ENCODE measurements at regions not wholly inside any gene's neighbourhood (a gene's known extent, or its start where the extent isn't known, plus 50 kb on each side); places are given as distances from the start of the nearest gene placed in this dataset.
A peak's percentile ranks its signal among the peaks of the same experiment; 100 is the strongest.

DNA sequence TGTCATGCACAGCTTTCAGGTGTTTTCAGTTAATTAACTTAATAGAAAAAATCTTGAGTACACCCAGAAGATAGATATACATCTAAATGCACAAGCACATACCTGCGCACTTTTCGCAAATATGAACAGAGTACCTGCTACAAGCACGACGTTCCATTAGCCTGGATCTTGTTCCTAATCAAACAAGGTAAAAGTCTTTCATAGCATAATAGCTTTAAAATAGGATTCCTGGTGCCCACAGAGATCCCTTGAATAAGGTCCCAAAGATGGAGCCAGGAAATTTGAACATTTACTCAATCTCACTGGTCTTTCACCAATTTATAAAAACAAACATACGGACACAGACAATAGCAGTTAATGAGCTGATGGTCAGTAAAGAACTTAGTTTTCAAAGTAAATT lies 689.8 kb upstream of the CHORDC1 start:
- no peak for DNase-seq

DNA sequence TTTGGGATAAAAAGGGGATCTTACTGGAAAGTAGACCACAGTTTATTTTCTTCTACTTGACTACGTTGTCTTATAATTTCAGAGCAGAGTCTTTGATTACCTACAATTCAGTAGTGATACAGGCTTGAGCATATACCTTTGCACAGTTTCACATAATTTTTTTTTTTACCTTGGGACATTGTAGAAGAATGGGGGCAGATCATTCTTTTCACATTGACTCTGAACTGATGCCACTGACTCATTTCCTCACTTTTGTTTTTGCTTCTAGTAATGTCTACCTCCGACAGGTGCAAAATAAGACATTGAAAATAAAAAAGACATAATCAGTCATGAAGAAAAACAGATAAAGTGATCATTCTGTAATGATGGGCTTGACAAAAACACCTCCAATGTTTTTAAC lies 688.3 kb upstream of the CHORDC1 start:
- no peak for DNase-seq

GRCh38 chr11:90908074-90908473 lies 685.2 kb upstream of the CHORDC1 start:
- no peak for DNase-seq

GRCh38 chr11:90895850-90896249 lies 673.0 kb upstream of the CHORDC1 start:
- DNase-seq: no peak

- DNase-seq: no peak
Measured at GRCh38 chr11:90890347-90890746, 667.5 kb upstream of the CHORDC1 start.

DNA sequence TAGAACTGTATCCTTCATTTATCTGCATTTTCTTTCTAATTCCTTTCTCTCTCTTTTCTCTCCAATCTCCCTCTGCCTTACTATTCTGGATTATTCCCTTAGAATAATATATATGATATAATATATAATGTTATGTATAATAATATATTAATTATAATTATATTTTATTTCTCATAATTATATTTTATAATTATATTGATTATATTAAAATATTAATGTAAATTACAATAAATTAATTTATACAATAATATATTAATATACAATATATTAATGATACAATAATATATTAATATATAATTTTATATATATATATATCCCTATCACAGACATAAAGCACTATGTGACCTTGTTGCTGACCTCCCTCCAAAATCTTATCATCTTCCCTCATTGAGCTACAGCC lies 661.3 kb upstream of the CHORDC1 start:
- DNase-seq: no peak

- DNase-seq: no peak
Measured at GRCh38 chr11:90874986-90875385, 652.1 kb upstream of the CHORDC1 start.

DNA sequence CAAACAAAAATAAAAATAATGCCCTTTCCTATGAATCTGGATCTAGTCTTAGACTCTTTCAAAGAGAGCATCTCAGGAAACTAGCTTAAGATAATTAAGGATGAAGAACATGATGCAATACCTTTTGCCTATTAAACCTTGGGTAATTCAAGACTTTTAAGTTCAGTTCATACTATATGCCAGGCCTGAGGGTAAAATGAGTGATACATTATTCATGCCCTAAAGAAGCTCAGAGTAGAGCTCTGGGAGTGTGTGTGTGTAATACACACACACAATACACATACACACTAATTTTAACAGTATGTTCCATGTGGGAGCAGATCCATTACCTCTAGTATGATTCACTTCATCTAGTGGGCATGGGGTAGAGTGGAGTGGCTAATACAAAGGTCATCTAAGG lies 651.4 kb upstream of the CHORDC1 start:
- no peak for DNase-seq

DNA sequence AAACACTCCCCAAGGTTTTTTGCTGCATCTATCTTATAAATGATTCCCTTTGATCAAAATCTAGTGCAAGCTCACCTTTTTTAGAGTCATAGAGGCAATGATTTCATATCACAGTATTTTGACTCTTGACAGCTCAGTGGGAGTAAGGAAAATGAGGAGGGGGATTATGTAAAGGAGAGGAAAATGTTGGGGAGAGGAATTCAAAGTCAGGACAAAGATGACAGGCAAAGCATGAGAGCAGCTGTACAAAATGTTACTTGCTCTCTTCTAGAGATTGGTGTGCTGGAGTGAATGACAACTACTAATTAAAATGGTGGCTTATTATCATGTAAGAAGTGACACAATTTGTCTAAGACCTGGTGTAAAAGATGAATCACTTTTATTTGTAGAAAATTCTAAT lies 644.6 kb upstream of the CHORDC1 start:
- no peak for DNase-seq

DNA sequence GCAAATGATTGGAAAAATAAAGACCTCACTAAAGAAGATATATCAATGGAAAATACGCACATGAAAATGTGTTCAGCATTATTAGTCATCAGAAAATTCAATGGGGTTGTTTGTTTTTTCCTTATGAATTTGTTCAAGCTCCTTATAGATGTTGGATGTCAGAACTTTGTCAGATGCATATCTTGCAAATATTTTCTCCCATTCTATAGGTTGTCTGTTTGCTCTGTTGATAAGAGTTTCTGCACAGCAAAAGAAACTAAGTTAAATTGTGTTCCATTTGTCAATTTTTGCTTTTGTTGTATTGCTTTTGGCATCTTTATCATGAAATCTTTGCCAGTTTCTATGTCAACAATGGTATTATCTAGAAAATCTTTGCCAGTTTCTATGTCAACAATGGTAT lies 633.9 kb upstream of the CHORDC1 start:
- peak in 1 of 5 experiments; percentile 1 for DNase-seq

DNA sequence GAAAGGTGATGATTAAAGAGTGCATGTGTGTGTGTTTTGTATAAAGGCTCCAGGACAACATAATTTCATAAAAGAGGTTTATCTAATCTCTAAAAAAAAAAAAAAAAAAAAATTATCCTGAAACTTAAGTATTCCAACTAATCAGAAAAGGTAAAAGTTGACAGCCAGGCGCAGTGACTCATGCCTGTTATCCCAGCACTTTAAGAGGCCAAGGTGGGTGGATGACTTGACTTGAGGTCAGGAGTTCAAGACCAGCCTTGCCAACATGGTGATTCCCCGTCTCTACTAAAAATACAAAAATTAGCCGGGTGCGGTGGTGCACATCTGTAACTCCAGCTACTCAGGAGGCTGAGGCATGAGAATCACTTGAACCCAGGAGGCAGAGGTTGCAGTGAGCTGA lies 632.7 kb upstream of the CHORDC1 start:
- DNase-seq: no peak

GRCh38 chr11:90851196-90851595 lies 628.3 kb upstream of the CHORDC1 start:
- no peak for DNase-seq

DNA sequence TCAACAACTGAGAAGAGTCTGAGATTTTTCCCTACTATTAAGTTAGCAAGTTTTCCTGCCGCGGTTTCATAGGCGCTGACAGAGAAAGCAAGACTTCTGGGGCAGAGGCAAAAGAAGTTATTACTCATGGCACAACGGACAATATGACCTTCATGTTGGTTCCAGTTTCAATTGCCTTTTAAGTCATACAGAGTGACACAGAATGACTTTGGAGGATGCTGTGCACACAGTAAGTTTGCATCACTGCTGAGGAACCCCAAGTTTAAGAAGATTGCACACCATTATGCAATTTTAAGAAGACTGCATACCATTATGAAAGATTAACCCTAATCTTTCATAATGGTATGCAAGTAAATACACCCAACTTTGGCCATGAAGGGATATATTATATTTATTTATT lies 626.5 kb upstream of the CHORDC1 start:
- no peak for DNase-seq

DNA sequence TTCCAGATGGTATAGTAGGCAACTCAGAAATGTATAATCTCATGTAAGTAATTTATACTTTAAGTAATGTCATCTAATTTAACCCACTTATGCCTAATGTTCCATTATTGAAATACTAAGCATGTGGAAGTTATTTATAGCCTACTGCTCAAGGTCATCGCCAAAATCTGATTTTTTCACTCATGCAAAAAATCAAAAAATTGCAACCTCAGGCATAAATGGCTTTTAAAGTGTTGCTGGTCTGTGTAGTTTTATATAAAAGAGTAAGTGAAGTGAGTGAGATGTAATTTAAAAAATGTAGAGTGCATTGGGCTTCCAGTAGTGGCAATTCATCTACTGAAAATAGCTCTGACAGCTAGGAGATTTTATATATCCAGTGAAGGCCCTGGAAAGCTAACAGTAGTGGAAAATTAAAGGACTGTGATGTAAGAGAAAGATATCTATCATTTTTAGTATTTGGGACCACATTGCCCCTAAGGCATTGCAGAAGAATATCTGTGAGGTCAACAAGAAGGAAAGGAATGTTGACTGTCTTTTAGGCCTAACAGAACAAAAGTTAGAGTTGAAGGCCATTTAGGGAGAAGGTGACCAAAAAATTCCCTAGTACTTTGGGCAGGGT lies 624.5 kb upstream of the CHORDC1 start:
- DNase-seq: no peak

- peak in 1 of 5 experiments; percentile 24 for DNase-seq
Measured at GRCh38 chr11:90846628-90847027, 623.8 kb upstream of the CHORDC1 start.

GRCh38 chr11:90845799-90846198 lies 623.0 kb upstream of the CHORDC1 start:
- no peak for DNase-seq

DNA sequence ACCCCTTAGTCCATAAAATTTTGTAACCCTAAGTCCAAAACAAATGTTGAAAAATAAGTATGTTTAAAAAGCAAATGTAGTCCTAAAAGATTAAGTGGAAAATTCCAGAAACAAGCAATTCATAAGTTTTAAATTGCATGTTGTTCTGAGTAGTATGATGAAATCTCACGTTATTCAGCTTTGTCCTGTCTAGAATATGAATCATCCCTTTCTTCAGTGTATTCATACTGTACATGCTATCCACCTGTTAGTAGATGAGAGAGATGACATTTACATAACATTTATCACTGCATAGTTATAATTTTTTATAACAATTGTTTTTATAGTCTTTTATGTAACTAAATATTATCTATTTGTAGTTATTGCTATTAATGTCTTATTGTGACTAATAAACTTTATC lies 622.3 kb upstream of the CHORDC1 start:
- DNase-seq: no peak

- DNase-seq: no peak
Measured at GRCh38 chr11:90844041-90844440, 621.2 kb upstream of the CHORDC1 start.

- DNase-seq: no peak
Measured at GRCh38 chr11:90842681-90843080, 619.8 kb upstream of the CHORDC1 start.

DNA sequence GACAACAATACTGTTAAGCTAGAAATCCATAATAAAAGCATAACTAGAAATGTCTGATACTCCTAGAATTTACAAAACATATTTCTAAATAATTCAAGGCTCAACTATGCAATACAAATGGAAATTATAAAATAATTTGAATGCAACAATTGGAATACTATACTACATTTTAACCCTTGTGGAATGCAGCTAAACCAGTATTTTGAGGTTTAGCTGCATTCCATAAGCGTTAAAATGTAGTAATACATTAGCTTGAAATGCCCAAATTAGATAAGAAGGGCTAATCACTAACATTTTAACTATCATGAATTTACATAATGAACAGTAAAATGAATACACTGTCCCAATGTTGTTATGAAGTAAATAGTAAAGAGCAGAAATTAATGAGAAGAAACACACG lies 617.2 kb upstream of the CHORDC1 start:
- no peak for DNase-seq

DNA sequence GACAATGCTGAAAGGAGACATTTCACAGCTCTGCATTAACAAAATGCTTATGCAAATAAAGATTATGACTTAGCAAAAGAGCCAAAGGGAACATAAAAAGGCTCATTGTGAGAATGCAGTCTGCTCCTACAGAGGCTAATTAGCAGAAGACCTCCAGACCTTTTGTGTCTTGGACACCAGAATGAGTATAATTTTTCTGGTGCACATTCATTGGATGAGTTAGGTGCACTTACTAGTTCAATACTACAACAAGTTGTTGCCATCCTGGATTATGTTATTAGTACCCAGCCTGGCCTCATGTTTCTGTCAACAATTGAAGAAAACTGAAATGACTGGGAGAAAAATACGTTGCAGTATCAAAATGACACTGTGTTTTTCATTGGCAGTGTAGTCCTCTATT lies 613.2 kb upstream of the CHORDC1 start:
- no peak for DNase-seq

GRCh38 chr11:90823446-90823845 lies 600.6 kb upstream of the CHORDC1 start:
- DNase-seq: no peak

DNA sequence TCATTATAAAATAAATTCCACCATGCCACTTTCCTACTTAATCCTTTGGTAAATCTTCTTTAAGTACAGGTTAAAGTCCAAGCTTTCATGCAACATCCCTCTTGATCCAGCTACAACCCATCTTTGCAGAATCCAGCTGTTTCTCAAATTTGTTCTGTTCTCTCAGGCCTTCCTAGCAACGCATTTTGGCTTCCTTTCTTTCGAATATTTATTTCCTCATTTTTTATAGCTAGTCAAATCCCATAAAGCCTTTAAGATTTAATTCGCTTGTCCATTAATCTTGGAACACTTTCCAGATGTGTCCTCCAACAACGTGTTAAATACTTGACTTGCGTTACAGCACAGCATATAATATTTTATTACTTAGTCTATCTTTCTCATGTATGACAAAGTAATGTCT lies 600.1 kb upstream of the CHORDC1 start:
- no peak for DNase-seq

DNA sequence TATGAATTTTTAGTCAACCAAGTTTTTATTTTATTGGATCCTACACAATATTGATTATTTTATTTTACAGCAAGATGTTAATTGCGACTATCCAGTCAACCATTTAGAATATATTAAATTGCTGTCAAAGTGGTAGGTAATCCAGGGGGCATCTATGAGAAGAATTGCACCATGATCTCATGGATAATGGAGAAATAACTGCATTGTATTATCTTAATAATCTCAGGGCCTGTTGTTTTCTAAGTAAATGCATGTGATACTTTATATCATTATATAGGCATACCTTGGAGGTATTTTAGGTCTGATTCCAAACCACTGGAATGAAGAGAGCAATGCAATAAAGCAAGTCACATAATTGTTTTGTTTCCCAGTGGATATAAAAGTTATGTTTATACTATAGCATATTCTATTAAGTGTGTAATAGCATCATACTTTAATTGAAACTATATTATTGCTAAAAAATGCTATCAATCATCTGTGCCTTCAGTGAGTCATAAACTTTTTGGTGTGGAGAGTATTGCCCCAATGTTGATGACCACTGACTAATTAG lies 595.4 kb upstream of the CHORDC1 start:
- no peak for DNase-seq

- no peak for DNase-seq
Measured at GRCh38 chr11:90809581-90809980, 586.7 kb upstream of the CHORDC1 start.

Measured in T-helper 2 cell (primary cell).